GM10266 (cell line): ENCODE measurements at regions not wholly inside any gene's neighbourhood (a gene's known extent, or its start where the extent isn't known, plus 50 kb on each side); places are given as distances from the start of the nearest gene placed in this dataset.
"Not testable (repeated sequence)": the region's sequence is repeated elsewhere in the genome, so short reads cannot be mapped to it uniquely, and the experiment has no call there.

Source experiments
- DNase-seq: peaks from one replicate; pipeline ENCODE4 v3.0.0; 2012; ENCODE audit errors: extremely low spot score
- TF ChIP-seq, protein P1 (sequence below): IDR thresholded peaks from 2 replicates; pipeline ENCODE4 v1.5.1; 2012; ENCODE audit warnings: mild to moderate bottlenecking, low read depth; ENCODE audit not compliant: control insufficient read depth, insufficient read depth; ENCODE audit errors: missing control alignments

DNA sequence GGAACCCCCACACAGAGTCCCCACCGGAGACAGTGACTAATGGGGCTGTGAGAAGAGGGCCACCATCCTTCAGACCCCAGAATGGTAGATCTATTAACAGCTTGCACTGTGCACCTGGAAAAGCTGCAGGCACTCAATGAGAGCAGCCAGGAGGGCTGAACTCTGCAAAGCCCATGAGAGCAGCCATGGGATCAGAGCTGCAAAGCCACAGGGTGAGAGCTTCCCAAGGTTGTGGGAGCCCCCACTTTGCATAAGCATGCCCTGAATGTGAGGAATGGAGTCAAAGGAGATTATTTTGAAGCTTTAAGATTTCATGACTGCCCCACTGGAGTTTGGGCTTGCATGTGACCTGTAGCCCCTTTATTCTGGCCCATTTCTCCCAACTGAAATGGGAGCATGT, 500.9 kb downstream of the GOLGA6L6 start:
- DNase-seq = not testable (repeated sequence)

DNA sequence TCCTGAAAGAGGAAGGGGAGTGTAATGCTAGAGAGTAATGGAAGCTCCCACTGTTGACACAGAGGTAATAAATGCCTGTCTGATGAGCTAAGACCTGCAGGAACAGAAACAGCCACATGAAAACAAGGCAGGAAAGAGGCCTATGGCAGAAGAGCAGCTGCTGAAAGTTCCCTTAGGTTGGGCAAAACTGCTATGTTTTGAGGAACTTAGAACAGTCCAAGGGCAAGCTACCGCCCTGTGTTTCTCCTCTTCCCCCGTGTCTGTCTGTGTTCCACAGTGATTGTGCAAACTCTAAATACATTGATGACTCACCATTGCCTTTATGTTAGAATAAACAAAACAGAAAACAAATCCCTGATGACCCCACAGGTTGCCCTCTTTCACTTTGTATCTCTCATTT, 516.6 kb downstream of the GOLGA6L6 start:
- not testable (repeated sequence) for DNase-seq

DNA sequence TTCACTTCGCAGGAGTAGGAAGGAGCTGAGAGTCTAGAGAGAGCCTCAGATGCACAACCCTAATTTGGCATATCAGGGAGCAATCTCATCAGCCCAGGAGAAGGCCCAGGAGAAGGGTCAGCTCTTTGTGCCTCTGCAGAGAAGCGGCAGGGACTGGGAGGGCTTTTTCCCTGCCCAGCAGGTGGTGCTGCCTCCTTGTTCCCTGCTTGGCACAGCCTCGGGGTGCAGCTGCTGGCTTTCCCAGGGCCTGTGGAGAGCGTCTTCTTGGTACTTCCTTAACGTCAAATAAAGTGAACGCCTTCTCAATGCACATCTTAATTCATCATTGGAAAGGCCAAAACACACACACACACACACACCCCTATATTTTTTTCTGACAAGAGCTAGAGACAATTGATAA, 519.3 kb downstream of the GOLGA6L6 start:
- DNase-seq = not testable (repeated sequence)

DNA sequence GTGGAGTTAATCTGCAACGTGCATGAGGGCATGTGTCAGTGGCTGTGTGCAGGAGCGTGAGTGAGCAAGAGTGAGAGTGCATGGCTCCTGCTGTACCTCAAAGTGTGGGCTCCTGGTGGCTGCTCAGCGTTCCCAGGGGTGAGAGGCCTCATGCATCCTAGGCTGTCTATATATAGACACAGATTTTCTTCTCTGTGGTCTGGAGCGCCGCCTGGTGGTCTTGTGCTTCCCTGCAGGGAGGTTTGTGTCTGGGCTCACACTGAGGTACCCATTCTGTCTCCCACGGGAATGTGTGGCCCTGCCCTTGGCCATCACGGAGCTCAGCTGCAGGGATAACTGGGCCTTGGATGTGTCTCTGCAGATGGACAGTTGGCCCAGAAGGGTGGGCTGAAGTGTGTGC, 520.2 kb downstream of the GOLGA6L6 start:
- DNase-seq = not testable (repeated sequence)

DNA sequence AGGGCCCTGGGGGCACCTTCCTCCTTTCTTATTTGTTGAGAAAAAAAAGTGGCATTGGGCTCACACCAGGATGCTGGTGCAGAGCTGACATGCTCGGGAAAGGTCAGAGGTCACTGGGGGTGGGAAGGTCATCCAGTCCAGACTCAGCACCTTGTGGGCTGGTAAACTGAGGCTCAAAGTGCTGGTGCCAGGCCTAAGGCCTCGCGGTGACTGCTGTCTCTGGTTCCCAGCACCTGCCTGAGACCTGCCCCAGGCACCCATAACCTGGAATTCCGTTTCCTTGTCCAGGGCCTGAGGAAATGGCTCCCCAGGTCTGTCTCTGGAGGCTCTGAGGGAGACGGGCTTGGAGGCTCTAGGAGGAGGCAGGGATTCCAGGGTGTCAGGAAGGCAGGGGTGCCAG, 521.0 kb downstream of the GOLGA6L6 start:
- not testable (repeated sequence) for DNase-seq

DNA sequence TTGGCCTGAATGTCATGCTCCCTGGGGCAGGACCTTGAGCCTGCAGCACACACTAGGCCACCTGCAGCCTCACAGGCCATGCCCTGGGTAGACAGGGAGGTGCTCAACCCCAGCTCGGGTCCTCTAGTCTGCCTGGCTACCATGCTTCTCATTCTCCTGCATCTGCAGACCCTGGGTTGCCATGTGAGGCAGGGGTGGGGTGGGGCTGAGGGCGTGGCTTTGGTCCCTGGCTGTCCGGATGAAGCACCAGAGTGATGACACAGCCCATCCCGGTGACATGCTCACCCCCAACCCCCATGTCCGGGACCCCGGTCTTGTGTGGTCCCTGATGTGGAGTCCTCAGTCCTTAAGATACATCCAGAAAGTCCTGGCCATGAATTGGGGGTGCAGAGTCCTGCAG, 521.8 kb downstream of the GOLGA6L6 start:
- not testable (repeated sequence) for DNase-seq

DNA sequence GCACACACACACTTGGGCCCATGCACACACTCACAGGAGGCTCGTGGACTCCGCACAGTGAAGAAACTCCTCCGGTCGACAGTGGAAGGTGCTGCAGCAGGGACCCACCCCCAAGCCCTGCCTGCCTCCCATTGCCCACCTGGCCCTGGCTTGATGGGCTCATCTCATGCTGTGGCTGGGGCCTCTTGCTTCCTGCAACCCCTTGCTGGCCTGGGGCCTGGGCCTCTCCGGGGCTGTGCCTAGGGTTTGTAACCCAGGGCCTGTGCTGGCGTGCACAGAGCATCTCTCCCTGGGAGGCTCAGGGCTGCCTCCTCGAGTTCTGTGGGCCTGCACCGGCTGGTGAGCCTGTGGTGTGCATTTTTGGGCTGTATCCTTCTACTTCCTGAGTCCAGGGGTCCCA, 524.0 kb downstream of the GOLGA6L6 start:
- DNase-seq = not testable (repeated sequence)

DNA sequence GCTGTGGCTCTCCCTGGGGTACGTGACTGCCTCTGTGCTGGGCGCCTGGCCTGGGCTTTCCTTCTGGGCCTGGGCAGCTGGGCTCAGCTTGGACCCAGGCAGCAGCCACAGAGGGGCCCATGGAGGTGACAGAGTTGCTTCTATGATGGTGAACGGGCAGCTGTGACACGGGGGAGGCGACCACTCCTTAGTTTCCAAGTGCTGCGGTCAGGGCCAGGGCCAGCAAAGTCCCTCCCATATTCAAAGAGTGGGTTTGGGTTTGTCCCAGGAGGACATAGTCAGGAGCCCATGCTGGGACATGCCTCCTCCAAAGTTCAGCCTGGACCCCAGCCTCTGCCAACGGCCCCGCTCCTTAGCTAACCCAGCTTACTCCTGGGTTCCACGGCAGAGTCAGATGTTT, 524.7 kb downstream of the GOLGA6L6 start:
- not testable (repeated sequence) for DNase-seq

DNA sequence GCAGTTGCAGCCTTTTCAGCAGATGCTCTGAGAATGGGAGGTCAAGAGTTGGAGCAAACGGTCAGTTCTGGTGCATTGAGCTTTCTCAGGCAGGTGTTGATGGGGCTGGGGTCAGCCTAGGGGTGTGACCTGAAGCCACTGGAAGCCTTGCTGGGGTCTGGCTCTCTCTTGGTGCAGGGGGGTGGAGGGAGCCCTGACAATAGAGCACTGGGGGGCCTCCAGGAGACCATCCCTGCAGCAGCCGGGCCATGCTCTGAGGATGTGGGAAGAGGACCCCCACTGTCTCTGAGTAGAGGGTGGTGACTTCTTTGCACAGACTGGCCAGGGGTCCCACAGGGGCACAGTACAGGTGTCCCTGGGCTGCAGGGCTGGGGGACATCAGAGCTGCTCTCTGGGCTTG, 528.8 kb downstream of the GOLGA6L6 start:
- DNase-seq = not testable (repeated sequence)

DNA sequence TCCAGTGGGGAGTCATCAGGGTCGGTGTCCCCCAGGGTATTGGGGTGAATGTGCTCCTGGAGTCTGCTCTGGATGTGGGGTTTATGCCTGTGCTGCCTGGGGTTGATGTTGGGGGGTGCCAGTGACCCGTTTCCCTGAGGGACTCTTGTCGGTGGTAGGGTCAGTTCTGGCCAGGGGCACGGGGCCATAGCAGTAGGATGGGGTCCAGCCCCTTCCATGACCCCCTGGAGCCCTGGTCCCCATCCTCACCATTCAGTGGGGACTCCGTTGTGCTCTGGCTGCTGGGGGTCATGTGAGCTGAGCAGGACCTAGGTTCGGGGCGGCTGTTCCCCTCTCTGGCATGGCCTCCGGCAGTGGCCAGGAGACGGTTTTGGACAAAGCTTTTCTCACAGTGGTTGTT, 530.8 kb downstream of the GOLGA6L6 start:
- not testable (repeated sequence) for DNase-seq

DNA sequence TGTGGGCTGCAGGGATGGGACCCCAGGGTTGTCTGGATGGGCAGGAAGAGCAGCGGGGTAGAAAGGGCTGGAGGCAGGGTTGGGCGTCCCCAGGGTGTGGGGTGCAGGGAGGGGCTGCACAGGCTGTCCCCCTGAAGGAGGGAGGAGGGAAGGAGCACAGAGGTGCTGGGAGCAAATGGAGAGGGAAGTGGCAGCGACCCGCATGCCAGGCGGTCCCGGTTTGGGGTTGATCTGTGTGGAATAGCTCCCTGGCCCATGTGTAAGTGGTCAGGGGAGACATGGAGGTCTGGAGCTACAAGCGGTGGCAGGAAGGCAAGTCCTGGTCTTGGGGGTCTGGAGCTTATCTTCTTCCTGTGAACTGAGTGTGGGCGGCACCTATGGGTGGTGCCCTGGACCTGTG, 532.0 kb downstream of the GOLGA6L6 start:
- DNase-seq = not testable (repeated sequence)

DNA sequence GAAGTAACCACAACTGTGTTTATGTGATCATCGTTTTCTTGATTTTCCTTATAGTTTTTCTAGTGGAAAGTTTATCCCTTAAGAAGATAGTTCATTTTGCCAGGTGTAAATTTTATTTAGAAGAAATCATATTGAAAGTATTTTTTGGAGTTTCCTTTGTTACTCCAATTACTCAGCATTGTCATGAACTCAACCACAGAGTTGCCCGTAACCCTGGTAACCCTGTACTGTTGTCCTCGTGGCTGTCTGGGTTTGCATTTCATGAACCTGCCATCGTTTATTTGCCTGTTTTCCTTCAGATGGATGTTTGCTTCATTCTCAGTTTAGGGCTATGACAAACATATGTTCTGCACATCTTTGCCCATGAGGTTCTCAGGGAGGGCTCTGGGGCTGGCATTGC, 534.3 kb downstream of the GOLGA6L6 start:
- DNase-seq = not testable (repeated sequence)

DNA sequence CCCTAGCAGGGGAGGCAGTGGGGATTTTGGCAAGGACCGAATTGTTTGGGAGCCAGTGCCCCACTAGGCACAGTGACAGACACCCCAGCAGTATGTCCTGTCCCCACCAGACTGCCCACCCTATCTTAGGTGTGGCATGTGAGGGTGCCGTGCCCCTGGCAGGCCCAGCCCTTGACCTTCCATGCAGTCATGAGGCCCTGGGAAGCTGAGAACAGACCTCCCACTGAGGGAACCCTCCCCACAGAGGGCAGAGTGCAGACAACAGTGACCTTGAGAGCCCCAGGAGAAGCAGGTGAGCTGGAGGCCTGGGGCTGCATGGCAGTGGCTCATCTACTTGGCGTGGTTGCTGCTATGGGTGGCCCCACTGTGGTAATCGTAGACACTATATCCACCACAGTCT, 538.1 kb downstream of the GOLGA6L6 start:
- DNase-seq = not testable (repeated sequence)

DNA sequence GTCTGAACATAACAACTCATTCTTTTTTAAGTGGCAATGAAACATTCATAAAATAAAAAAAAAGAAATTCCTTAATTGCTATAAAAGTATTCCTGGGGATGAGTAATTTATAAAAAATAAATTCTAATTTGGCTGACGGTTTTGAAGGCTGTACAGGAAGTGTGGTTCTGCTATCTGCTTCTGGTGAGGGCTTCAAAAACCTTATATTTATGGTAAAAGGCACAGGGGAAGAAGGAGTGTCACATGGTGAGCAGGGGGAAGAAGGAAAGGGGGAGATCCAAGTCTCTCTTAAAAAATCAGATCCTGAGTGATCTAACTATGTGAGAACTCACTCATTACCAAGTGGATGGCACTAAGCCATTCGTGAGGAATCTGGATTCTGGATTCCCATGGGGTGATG, 539.0 kb downstream of the GOLGA6L6 start:
- not testable (repeated sequence) for DNase-seq

DNA sequence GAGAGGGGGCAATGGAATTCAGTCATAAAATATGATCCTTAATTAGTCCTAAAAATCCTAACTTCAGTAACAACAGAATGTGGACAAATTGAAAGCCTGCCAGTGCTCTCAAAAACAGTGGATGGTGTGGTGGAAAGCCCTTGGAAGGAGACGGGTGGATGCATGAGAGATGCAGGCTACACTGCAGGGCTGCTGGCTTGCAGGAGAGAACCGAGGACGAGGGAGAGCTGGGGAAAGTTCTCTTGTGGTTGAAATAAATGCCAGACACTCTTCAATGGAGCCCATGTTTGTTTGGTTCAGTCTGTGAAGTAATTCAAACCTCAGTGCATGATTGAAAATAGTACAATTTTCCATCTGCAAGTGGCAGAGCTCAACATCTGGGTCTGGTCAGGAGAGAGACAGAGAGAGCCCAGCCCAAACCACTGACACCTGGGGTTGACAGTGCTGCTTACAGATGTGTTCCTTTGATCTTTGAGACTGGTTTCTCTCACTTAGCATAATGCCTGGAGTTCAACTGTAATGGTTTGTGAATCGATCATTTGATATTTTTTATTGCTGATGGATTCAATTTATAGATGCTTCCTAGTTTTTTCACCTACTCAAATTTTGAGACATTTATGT, 544.9 kb downstream of the GOLGA6L6 start:
- DNase-seq = not testable (repeated sequence)

DNA sequence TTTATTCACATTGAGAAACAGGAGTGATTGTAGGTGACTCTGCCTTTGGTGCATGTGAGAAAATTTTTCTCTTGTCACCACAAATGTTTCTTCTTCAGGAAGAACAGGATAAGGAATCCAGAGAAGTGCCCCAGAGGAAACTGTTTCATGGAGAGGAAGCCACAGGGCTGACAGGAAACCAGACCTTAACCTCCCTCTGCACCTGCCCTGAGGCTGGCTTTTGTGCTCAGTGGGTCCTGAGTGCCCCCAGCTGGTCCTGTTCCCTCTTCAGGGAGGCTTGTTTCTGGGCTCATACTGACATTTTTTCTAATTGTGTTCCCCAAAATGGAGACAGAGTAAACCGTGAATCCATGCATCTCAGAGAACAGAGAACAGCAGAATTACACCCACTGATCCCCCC, 546.3 kb downstream of the GOLGA6L6 start:
- not testable (repeated sequence) for DNase-seq

DNA sequence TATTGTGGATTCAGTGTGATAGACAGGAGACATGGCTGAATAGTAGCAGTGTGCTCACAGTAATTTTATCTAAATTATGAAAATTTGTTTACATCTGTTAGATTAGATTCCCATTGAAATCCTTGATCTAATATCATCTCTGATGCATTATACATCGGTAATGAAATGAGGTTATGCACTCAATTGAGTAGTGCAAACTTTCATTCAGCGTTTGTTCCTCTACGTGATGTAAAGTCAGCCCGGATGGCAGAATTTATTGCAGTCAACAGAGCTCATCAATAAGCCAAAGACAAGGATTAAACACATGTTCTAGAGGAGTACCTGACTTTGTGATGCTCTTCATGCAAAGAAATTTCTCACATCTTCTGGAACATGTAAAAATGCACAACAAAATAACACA, 549.2 kb downstream of the GOLGA6L6 start:
- no peak for DNase-seq
- TF ChIP-seq, protein P1, sequence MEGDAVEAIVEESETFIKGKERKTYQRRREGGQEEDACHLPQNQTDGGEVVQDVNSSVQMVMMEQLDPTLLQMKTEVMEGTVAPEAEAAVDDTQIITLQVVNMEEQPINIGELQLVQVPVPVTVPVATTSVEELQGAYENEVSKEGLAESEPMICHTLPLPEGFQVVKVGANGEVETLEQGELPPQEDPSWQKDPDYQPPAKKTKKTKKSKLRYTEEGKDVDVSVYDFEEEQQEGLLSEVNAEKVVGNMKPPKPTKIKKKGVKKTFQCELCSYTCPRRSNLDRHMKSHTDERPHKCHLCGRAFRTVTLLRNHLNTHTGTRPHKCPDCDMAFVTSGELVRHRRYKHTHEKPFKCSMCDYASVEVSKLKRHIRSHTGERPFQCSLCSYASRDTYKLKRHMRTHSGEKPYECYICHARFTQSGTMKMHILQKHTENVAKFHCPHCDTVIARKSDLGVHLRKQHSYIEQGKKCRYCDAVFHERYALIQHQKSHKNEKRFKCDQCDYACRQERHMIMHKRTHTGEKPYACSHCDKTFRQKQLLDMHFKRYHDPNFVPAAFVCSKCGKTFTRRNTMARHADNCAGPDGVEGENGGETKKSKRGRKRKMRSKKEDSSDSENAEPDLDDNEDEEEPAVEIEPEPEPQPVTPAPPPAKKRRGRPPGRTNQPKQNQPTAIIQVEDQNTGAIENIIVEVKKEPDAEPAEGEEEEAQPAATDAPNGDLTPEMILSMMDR = no peak
